ENCODE measurements at regions not wholly inside any gene's neighbourhood (a gene's known extent, or its start where the extent isn't known, plus 50 kb on each side); places are given as distances from the start of the nearest gene placed in this dataset.

GRCh38 chr4:34046580-34046979, 2197.7 kb downstream of the ARAP2 start:
- H3K36me3 ChIP-seq (ENCODE audit: control insufficient read depth, insufficient read depth, low read length): no peaks in the 10 kb centered on the region
- peaks cover 4% of the 10 kb centered on the region; the same call in 1 of the 2 replicates for H3K4me1 ChIP-seq (ENCODE audit: control insufficient read depth, insufficient read depth, low read length)
- no peak overlapping the region for H3K9ac ChIP-seq (ENCODE audit: low read length)
- no peaks in the 10 kb centered on the region for H3K9me3 ChIP-seq (ENCODE audit: control insufficient read depth, insufficient read depth, low read depth, low read length)
- H3K4me3 ChIP-seq (ENCODE audit: low read depth, low read length): no peak overlapping the region
- no peak overlapping the region for H3K27ac ChIP-seq (ENCODE audit: low read depth, low read length)
- no peaks in the 10 kb centered on the region for H3K27me3 ChIP-seq (ENCODE audit: control insufficient read depth, insufficient read depth, low read length)

GRCh38 chr4:34047363-34047762, 2197.0 kb downstream of the ARAP2 start:
- Histone ChIP-seq H3K9me3 (ENCODE audit: control insufficient read depth, insufficient read depth, low read depth, low read length) (no peaks in the 10 kb centered on the region), H3K36me3 (ENCODE audit: control insufficient read depth, insufficient read depth, low read length) (no peaks in the 10 kb centered on the region), H3K27ac (ENCODE audit: low read depth, low read length) (no peak overlapping the region), H3K4me3 (ENCODE audit: low read depth, low read length) (no peak overlapping the region), H3K27me3 (ENCODE audit: control insufficient read depth, insufficient read depth, low read length) (no peaks in the 10 kb centered on the region), H3K9ac (ENCODE audit: low read length) (no peak overlapping the region), H3K4me1 (ENCODE audit: control insufficient read depth, insufficient read depth, low read length) (peaks cover 4% of the 10 kb centered on the region; the same call in 1 of the 2 replicates)

DNA sequence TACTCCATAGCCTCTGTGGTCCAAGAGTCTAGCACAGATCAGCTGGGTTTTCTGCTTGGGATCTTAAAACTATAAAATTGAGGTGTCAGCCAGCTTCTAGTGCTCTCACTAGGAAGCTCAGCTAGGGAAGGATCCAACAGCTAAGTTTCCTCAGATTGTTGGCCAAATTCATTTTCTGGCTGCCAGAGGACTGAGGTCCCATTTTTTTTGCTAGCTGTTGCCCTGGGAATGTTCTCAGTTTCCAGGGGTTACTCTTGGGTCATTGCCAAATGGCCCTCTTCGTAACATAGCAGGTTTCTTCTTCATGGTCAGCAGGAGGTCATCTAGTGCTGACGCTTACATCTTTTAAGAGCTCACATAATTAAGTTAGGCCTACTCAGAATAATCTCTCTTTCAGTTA, 2178.2 kb downstream of the ARAP2 start:
- H3K4me1 ChIP-seq (ENCODE audit: control insufficient read depth, insufficient read depth, low read length): no peaks in the 10 kb centered on the region
- no peaks in the 10 kb centered on the region for H3K9me3 ChIP-seq (ENCODE audit: control insufficient read depth, insufficient read depth, low read depth, low read length)
- H3K27ac ChIP-seq (ENCODE audit: low read depth, low read length): no peak overlapping the region
- no peaks in the 10 kb centered on the region for H3K36me3 ChIP-seq (ENCODE audit: control insufficient read depth, insufficient read depth, low read length)
- no peak overlapping the region for H3K4me3 ChIP-seq (ENCODE audit: low read depth, low read length)
- no peak overlapping the region for H3K9ac ChIP-seq (ENCODE audit: low read length)
- no peaks in the 10 kb centered on the region for H3K27me3 ChIP-seq (ENCODE audit: control insufficient read depth, insufficient read depth, low read length)

DNA sequence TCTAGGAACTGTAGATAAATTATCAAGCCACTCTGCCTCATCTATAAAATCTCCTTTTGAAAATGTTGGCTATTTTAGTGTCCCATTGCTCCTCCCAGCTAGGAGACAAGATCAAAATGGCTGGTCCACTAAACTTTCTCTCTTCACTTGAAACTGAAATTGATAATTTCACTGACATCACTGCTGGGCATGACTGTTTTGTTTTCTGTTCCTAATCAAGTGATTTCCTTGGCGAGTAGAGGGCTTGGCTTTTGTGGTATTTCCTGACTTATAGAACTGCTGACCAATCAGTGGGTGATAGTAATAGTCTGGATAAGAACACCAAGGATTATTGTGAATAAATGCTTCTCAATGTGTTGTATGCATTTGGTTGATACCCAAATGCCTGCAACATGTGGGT, 2152.9 kb downstream of the ARAP2 start:
- no peak overlapping the region for H3K9ac ChIP-seq (ENCODE audit: low read length)
- H3K4me3 ChIP-seq (ENCODE audit: low read depth, low read length): no peak overlapping the region
- no peaks in the 10 kb centered on the region for H3K27me3 ChIP-seq (ENCODE audit: control insufficient read depth, insufficient read depth, low read length)
- no peak overlapping the region for H3K27ac ChIP-seq (ENCODE audit: low read depth, low read length)
- no peaks in the 10 kb centered on the region for H3K9me3 ChIP-seq (ENCODE audit: control insufficient read depth, insufficient read depth, low read depth, low read length)
- no peaks in the 10 kb centered on the region for H3K4me1 ChIP-seq (ENCODE audit: control insufficient read depth, insufficient read depth, low read length)
- H3K36me3 ChIP-seq (ENCODE audit: control insufficient read depth, insufficient read depth, low read length): no peaks in the 10 kb centered on the region

DNA sequence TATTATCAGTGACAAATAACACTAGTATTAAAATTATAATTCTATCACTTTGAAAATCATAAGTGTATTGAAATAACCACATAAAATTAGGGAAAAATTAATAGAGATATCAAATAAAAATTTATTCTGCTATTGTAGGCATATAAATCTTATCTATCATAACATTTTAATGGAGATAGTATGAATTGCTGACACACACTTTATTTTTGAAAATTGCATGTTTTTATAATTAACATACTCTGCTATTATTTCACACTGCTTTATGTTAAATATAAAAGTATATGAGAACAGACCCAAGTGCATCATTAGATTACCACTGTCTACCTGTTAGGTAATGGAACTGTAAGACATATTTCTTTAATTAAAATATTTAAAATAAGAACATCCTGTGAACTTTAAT, 2150.2 kb downstream of the ARAP2 start:
- no peaks in the 10 kb centered on the region for H3K9me3 ChIP-seq (ENCODE audit: control insufficient read depth, insufficient read depth, low read depth, low read length)
- H3K27ac ChIP-seq (ENCODE audit: low read depth, low read length): no peak overlapping the region
- no peaks in the 10 kb centered on the region for H3K4me1 ChIP-seq (ENCODE audit: control insufficient read depth, insufficient read depth, low read length)
- H3K4me3 ChIP-seq (ENCODE audit: low read depth, low read length): no peak overlapping the region
- H3K9ac ChIP-seq (ENCODE audit: low read length): no peak overlapping the region
- no peaks in the 10 kb centered on the region for H3K27me3 ChIP-seq (ENCODE audit: control insufficient read depth, insufficient read depth, low read length)
- no peaks in the 10 kb centered on the region for H3K36me3 ChIP-seq (ENCODE audit: control insufficient read depth, insufficient read depth, low read length)

- no peak overlapping the region for H3K27ac ChIP-seq (ENCODE audit: low read depth, low read length)
- no peak overlapping the region for H3K4me3 ChIP-seq (ENCODE audit: low read depth, low read length)
- H3K27me3 ChIP-seq (ENCODE audit: control insufficient read depth, insufficient read depth, low read length): no peaks in the 10 kb centered on the region
- no peak overlapping the region for H3K9ac ChIP-seq (ENCODE audit: low read length)
- no peaks in the 10 kb centered on the region for H3K4me1 ChIP-seq (ENCODE audit: control insufficient read depth, insufficient read depth, low read length)
- H3K9me3 ChIP-seq (ENCODE audit: control insufficient read depth, insufficient read depth, low read depth, low read length): no peaks in the 10 kb centered on the region
- no peaks in the 10 kb centered on the region for H3K36me3 ChIP-seq (ENCODE audit: control insufficient read depth, insufficient read depth, low read length)
Measured at GRCh38 chr4:34105311-34105710, 2139.0 kb downstream of the ARAP2 start.

DNA sequence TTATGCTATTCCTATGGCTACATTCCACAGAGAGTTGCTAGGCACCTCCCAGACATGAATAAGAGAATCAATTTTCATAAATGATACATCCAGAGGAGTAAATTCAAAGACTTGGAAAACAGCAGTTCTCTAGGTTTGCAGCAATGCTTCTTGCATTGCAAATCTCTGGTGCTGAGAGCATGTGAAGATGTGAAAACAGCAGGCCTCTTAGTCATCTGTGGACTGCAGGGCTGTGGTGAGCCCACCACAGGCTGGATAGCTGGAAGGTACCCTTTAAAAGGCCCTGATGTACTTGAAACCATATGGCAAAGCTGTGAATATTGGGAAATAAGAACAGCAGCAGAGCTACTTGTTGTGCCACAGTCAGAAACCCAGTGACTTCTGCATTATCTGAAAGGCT, 2135.9 kb downstream of the ARAP2 start:
- no peaks in the 10 kb centered on the region for H3K4me1 ChIP-seq (ENCODE audit: control insufficient read depth, insufficient read depth, low read length)
- no peak overlapping the region for H3K4me3 ChIP-seq (ENCODE audit: low read depth, low read length)
- no peaks in the 10 kb centered on the region for H3K36me3 ChIP-seq (ENCODE audit: control insufficient read depth, insufficient read depth, low read length)
- H3K9me3 ChIP-seq (ENCODE audit: control insufficient read depth, insufficient read depth, low read depth, low read length): no peaks in the 10 kb centered on the region
- no peaks in the 10 kb centered on the region for H3K27me3 ChIP-seq (ENCODE audit: control insufficient read depth, insufficient read depth, low read length)
- H3K9ac ChIP-seq (ENCODE audit: low read length): no peak overlapping the region
- H3K27ac ChIP-seq (ENCODE audit: low read depth, low read length): no peak overlapping the region

DNA sequence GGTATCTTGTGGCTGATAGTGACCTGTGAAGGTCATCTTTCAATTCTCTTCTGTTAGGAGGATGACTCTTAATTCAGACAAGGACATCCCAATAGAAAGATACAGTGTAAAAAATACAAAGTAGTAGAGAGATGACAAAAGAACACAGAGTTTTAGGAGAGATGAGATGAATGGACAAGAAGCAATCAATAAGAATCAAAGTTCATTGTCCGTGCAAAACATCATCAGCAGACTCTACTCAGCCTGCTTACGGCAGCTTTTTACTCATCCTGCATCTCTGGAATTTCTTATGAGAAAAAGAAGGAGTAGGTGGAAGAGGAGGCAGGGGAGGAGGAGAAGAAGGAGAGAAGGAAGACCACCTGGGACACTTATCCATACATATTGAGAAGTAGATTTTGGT, 2131.7 kb downstream of the ARAP2 start:
- no peak overlapping the region for H3K9ac ChIP-seq (ENCODE audit: low read length)
- no peak overlapping the region for H3K4me3 ChIP-seq (ENCODE audit: low read depth, low read length)
- H3K4me1 ChIP-seq (ENCODE audit: control insufficient read depth, insufficient read depth, low read length): no peaks in the 10 kb centered on the region
- H3K27ac ChIP-seq (ENCODE audit: low read depth, low read length): no peak overlapping the region
- no peaks in the 10 kb centered on the region for H3K27me3 ChIP-seq (ENCODE audit: control insufficient read depth, insufficient read depth, low read length)
- H3K36me3 ChIP-seq (ENCODE audit: control insufficient read depth, insufficient read depth, low read length): no peaks in the 10 kb centered on the region
- H3K9me3 ChIP-seq (ENCODE audit: control insufficient read depth, insufficient read depth, low read depth, low read length): no peaks in the 10 kb centered on the region

DNA sequence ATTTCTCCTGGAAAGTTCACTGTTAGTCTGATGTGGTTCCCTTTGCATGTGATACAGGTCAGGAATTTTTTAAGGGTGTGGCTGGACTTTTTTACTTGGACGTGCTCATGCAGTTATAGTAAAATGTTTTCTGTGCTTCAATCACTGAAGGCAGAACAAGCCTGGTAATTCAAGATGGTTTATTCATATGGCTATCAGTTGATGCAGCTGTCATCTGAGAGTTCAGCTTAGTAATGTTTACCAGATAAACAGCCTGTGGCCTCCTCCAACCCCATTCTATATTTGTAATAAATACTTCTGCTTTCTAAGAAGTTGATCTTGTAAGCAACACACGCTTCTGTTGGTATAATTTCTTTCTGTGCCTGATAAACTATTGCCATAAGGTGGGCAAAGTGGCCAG, 2105.9 kb downstream of the ARAP2 start:
- no peak overlapping the region for H3K4me3 ChIP-seq (ENCODE audit: low read depth, low read length)
- no peaks in the 10 kb centered on the region for H3K9me3 ChIP-seq (ENCODE audit: control insufficient read depth, insufficient read depth, low read depth, low read length)
- no peak overlapping the region for H3K27ac ChIP-seq (ENCODE audit: low read depth, low read length)
- H3K36me3 ChIP-seq (ENCODE audit: control insufficient read depth, insufficient read depth, low read length): no peaks in the 10 kb centered on the region
- H3K9ac ChIP-seq (ENCODE audit: low read length): no peak overlapping the region
- H3K4me1 ChIP-seq (ENCODE audit: control insufficient read depth, insufficient read depth, low read length): no peaks in the 10 kb centered on the region
- no peaks in the 10 kb centered on the region for H3K27me3 ChIP-seq (ENCODE audit: control insufficient read depth, insufficient read depth, low read length)

GRCh38 chr4:34139346-34139745, 2105.0 kb downstream of the ARAP2 start:
- no peaks in the 10 kb centered on the region for H3K27me3 ChIP-seq (ENCODE audit: control insufficient read depth, insufficient read depth, low read length)
- H3K9me3 ChIP-seq (ENCODE audit: control insufficient read depth, insufficient read depth, low read depth, low read length): no peaks in the 10 kb centered on the region
- no peak overlapping the region for H3K9ac ChIP-seq (ENCODE audit: low read length)
- no peak overlapping the region for H3K27ac ChIP-seq (ENCODE audit: low read depth, low read length)
- H3K4me1 ChIP-seq (ENCODE audit: control insufficient read depth, insufficient read depth, low read length): no peaks in the 10 kb centered on the region
- no peaks in the 10 kb centered on the region for H3K36me3 ChIP-seq (ENCODE audit: control insufficient read depth, insufficient read depth, low read length)
- no peak overlapping the region for H3K4me3 ChIP-seq (ENCODE audit: low read depth, low read length)

GRCh38 chr4:34148322-34148908, 2095.9 kb downstream of the ARAP2 start:
- H3K27ac ChIP-seq (ENCODE audit: low read depth, low read length): no peak overlapping the region
- no peaks in the 10 kb centered on the region for H3K27me3 ChIP-seq (ENCODE audit: control insufficient read depth, insufficient read depth, low read length)
- no peaks in the 10 kb centered on the region for H3K9me3 ChIP-seq (ENCODE audit: control insufficient read depth, insufficient read depth, low read depth, low read length)
- no peaks in the 10 kb centered on the region for H3K36me3 ChIP-seq (ENCODE audit: control insufficient read depth, insufficient read depth, low read length)
- H3K4me3 ChIP-seq (ENCODE audit: low read depth, low read length): no peak overlapping the region
- no peaks in the 10 kb centered on the region for H3K4me1 ChIP-seq (ENCODE audit: control insufficient read depth, insufficient read depth, low read length)
- H3K9ac ChIP-seq (ENCODE audit: low read length): no peak overlapping the region

- no peak overlapping the region for H3K27ac ChIP-seq (ENCODE audit: low read depth, low read length)
- no peaks in the 10 kb centered on the region for H3K36me3 ChIP-seq (ENCODE audit: control insufficient read depth, insufficient read depth, low read length)
- no peak overlapping the region for H3K9ac ChIP-seq (ENCODE audit: low read length)
- H3K4me1 ChIP-seq (ENCODE audit: control insufficient read depth, insufficient read depth, low read length): no peaks in the 10 kb centered on the region
- no peaks in the 10 kb centered on the region for H3K27me3 ChIP-seq (ENCODE audit: control insufficient read depth, insufficient read depth, low read length)
- H3K9me3 ChIP-seq (ENCODE audit: control insufficient read depth, insufficient read depth, low read depth, low read length): no peaks in the 10 kb centered on the region
- no peak overlapping the region for H3K4me3 ChIP-seq (ENCODE audit: low read depth, low read length)
Measured at GRCh38 chr4:34157547-34157946, 2086.8 kb downstream of the ARAP2 start.
